Heart right ventricle (tissue), 16 donors: ENCODE measurements at regions not wholly inside any gene's neighbourhood (a gene's known extent, or its start where the extent isn't known, plus 50 kb on each side); places are given as distances from the start of the nearest gene placed in this dataset.

Experiments
- ATAC-seq, 8 donors: fragments of 200-7000 bp; cut with Tn5 transposase; one replicate each; pipeline ENCODE4 v1.9.1; 2020; ENCODE audit warnings: mild to moderate bottlenecking in 8 of 8, moderate library complexity in 8 of 8, moderate number of reproducible peaks in 1 of 8
- DNase-seq, 2 donors: peaks; one replicate each; pipeline ENCODE4 v3.0.0-alpha.2; 2020
- H3K27ac ChIP-seq, 10 donors: fragments of 200-600 bp; sonication (generic) in 2 of 10; one replicate each; pipeline versions ENCODE4 v1.5.0 to v1.8.0; 2020 to 2022; ENCODE audit warnings: mild to moderate bottlenecking in 3 of 10
- H3K27me3 ChIP-seq, 7 donors: fragments of 200-600 bp; one replicate each; pipeline ENCODE4 v1.8.0; 2021 to 2022; ENCODE audit warnings: mild to moderate bottlenecking in 2 of 7
- H3K36me3 ChIP-seq, 9 donors: fragments of 200-600 bp; sonication (generic) in 1 of 9; one replicate each; pipeline versions ENCODE4 v1.5.0 to v1.8.0; 2020 to 2022; ENCODE audit warnings: mild to moderate bottlenecking in 2 of 9
- H3K4me1 ChIP-seq, 9 donors: fragments of 200-600 bp; sonication (generic) in 1 of 9; one replicate each; pipeline versions ENCODE4 v1.5.0 to v1.8.0; 2020 to 2022; ENCODE audit warnings: mild to moderate bottlenecking in 4 of 9
- H3K4me3 ChIP-seq, 10 donors: fragments of 200-600 bp; sonication (generic) in 2 of 10; one replicate each; pipeline versions ENCODE4 v1.5.0 to v1.8.0; 2020 to 2022; ENCODE audit warnings: mild to moderate bottlenecking in 7 of 10, moderate library complexity in 2 of 10
- H3K9me3 ChIP-seq, 11 donors: fragments of 200-600 bp in 10 of 11; sonication (generic) in 2 of 11; one replicate each; pipeline versions ENCODE4 v1.5.0 to v1.8.0; 2013 to 2022; ENCODE audit warnings: mild to moderate bottlenecking in 2 of 11, control low read depth in 1 of 11, moderate library complexity in 1 of 11
- WGBS, 2 donors: extraction: QIAGEN DNeasy Blood & Tissue Kit; methylation state at CpG; one replicate each; pipeline ENCODE4 v1.1.7; 2013; ENCODE audit warnings: inconsistent platforms in 1 of 2; 5-methylcytosine and 5-hydroxymethylcytosine counted together
- intact Hi-C, 10 donors: fragments of 100-400 bp; cut with DNase I; formaldehyde crosslinking; loops; one replicate each; pipeline versions ENCODE4 v1.11.1 to v1.14.2; 2022
- TF ChIP-seq, protein P1 (sequence below), 9 donors: fragments of 200-600 bp; sonication (generic) in 2 of 9; IDR thresholded peaks; one replicate each; pipeline versions ENCODE4 v1.5.0 to v1.8.0; 2021 to 2022; ENCODE audit warnings: antibody characterized with exemption in 9 of 9, mild to moderate bottlenecking in 5 of 9, moderate library complexity in 1 of 9
- donor health status: Arrhythmogenic right ventricular cardiomyopathy.
- donor health status: ischemic (EF 13 %, LVEDD 7.1; RV severe dilation, severe dysfunction).
- donor health status: healthy with polysubstance abuse.
- donor health status: DM: no; HTN: yes; CAD: no.
- donor health status: DM: no; HTN: no; CAD: no.
- donor health status: ischemic (EF 25% LVEDD 6.9; RV normal size, moderate dysfunction).
- donor health status: ischemic (EF 25% LVEDD 5.7; RV mildly dilated, moderate dysfunction).
- donor health status: healthy.
- donor health status: DM: yes; HTN: yes; CAD: no.
- donor health status: Ischemic cardiomyopathy.
- donor health status: ischemic (EF 35%, LVEDD 5.7; RV mildly dilated, moderate dysfunction).
- donor health status: nonischemic (EF 11% LVEDD 7.7; RV severe dilation, severe dysfunction).
- donor health status: DM: yes; HTN: yes; CAD: no.
- donor health status: PGD.
- donor health status: ischemic (EF 29% LVEDD 5.4; RV normal size, mild dysfunction).
- donor health status: nonischemic (EF 23%, LVEDD 6.1; RV moderate dilation, normal function).

DNA sequence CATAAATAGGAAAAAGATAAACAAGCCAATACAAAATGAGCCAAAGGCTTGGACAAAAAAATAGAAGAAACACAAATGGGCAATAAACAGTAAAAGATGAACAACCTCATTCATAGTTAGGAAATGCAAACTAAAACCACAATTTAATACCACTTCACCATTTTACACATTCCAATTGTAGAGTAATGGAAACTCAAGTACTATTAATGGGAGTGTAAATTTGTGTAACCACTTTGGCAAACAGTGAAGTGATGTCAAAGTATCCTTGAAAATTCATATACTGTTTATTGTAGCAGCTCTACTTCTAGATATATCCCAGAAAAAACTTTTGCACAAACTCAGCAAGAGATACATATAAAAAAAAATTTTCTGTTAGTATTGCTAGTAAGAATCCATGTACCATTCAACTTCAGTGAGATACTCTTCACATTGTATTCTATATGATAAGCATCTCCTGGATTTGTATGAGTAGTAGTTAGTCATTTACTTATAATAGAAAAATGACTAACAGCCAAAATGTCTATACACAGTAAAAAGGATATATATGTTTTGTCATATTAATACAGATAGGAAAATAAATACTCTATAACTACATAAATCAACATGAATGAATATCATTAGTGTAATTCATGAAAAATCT, 229.8 kb downstream of the DKK2 start:
- no peaks in the 10 kb centered on the region for H3K27me3 ChIP-seq
- intact Hi-C loops, result no loop called here
- no peaks in the 10 kb centered on the region for H3K9me3 ChIP-seq
- H3K27ac ChIP-seq, result no peak overlapping the region
- DNase-seq (no peak), ATAC-seq (no peak)
- H3K36me3 ChIP-seq, result no peaks in the 10 kb centered on the region
- H3K4me3 ChIP-seq, result no peak overlapping the region
- H3K4me1 ChIP-seq, result no peaks in the 10 kb centered on the region
- TF ChIP-seq, protein P1, sequence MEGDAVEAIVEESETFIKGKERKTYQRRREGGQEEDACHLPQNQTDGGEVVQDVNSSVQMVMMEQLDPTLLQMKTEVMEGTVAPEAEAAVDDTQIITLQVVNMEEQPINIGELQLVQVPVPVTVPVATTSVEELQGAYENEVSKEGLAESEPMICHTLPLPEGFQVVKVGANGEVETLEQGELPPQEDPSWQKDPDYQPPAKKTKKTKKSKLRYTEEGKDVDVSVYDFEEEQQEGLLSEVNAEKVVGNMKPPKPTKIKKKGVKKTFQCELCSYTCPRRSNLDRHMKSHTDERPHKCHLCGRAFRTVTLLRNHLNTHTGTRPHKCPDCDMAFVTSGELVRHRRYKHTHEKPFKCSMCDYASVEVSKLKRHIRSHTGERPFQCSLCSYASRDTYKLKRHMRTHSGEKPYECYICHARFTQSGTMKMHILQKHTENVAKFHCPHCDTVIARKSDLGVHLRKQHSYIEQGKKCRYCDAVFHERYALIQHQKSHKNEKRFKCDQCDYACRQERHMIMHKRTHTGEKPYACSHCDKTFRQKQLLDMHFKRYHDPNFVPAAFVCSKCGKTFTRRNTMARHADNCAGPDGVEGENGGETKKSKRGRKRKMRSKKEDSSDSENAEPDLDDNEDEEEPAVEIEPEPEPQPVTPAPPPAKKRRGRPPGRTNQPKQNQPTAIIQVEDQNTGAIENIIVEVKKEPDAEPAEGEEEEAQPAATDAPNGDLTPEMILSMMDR (IDR thresholded peaks at IDR 0.05), result no peak

DNA sequence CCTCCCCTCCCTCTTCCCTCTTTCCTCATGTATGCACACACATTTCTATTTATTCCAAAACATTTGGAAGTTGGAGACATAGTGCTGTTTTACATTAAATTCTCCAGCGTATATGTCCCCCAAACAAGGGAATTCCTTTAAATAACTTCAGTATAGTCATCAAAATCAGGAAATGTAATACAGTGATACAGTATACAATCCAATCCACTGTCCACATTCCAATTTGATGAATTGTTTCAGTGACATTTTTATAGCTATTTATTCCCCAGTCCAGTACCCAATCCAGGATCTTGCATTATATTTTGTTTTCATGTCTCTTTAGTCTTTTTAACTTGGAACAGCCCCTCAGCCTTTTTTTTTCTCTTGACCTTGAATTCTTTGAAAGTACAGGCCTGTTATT, 233.0 kb downstream of the DKK2 start:
- TF ChIP-seq, protein P1 (IDR thresholded peaks at IDR 0.05), result no peak
- 75 to 76% methylated on average over 1 of the region's 1 CpG for WGBS, 2 donors
- no peaks in the 10 kb centered on the region for H3K36me3 ChIP-seq
- H3K27ac ChIP-seq, result no peak overlapping the region
- no peaks in the 10 kb centered on the region for H3K4me1 ChIP-seq
- intact Hi-C loops, result no loop called here
- no peaks in the 10 kb centered on the region for H3K27me3 ChIP-seq
- no peak for ATAC-seq
- no peak for DNase-seq
- no peaks in the 10 kb centered on the region for H3K9me3 ChIP-seq
- no peak overlapping the region for H3K4me3 ChIP-seq

DNA sequence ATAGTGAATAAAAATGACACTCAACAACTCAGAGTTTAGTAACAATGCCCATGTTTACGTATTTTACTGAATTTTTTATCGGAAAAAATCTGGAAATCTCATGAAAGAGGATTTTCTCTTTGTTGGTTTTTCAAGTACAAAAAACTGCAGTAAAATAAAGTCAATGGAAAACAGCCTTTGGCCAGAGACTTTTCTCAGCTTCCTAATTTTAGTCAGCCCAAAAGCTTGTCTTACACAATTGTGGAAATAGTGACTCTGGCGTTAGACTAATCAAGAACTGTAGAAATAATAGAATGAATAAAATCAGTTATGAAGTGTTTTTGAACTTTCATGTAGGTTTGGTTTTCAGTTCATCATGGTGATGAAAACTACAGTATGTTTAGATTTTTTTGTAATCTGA, 234.7 kb downstream of the DKK2 start:
- WGBS, 2 donors, result 86 to 89% methylated on average over 3 of the region's 3 CpGs
- ATAC-seq, result no peak
- no peaks in the 10 kb centered on the region for H3K27me3 ChIP-seq
- H3K4me3 ChIP-seq, result no peak overlapping the region
- no peaks in the 10 kb centered on the region for H3K9me3 ChIP-seq
- no peaks in the 10 kb centered on the region for H3K36me3 ChIP-seq
- no peak overlapping the region for H3K27ac ChIP-seq
- intact Hi-C loops, result no loop called here
- TF ChIP-seq, protein P1 (IDR thresholded peaks at IDR 0.05), result no peak
- no peaks in the 10 kb centered on the region for H3K4me1 ChIP-seq
- no peak for DNase-seq

DNA sequence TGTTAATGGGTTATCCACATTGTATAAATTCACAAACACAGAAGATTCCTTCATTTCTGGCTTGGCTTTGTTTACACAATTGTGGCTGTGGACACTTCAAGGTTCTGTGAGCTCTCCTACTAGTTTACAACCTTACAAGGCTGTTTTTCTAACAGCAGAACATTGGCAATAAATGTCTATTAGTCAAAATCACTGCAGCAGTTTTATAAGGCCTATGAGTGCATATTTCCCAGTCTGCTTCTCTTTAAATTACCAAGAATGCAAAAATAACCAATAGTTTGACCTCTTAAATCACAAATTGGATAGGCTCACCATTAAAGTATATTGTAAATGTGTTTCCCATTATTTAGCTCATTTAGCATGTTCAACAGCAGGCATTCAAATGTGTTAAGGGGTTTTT, 239.2 kb downstream of the DKK2 start:
- Histone ChIP-seq H3K36me3 (no peaks in the 10 kb centered on the region), H3K4me3 (no peak overlapping the region), H3K9me3 (no peaks in the 10 kb centered on the region), H3K27me3 (no peaks in the 10 kb centered on the region), H3K27ac (no peak overlapping the region), H3K4me1 (no peaks in the 10 kb centered on the region)
- intact Hi-C loops, result no loop called here
- ATAC-seq, result no peak
- TF ChIP-seq, protein P1 (IDR thresholded peaks at IDR 0.05), result no peak
- no peak for DNase-seq
